K562 (cell line): ENCODE measurements at regions not wholly inside any gene's neighbourhood (a gene's known extent, or its start where the extent isn't known, plus 50 kb on each side); places are given as distances from the start of the nearest gene placed in this dataset.

Experiments used
- ATAC-seq: fragments of 200-7000 bp; cut with Tn5 transposase; 3 replicates; pipeline ENCODE4 v1.9.1; 2020; ENCODE audit warnings: moderate library complexity
- BruUV-seq: library from RNA; stranded (reverse); fragments of 400-500 nt; replicated peaks from 2 replicates; lab custom pipeline; 2021; lab: Mats Ljungman, UMichigan
- CTCF ChIA-PET: fragments of 300-600 bp; formaldehyde crosslinking; extraction: SDS; loops from one replicate; lab custom pipeline; 2021; ENCODE audit warnings: low intra/inter-chr PET ratio; lab: Yijun Ruan, JAX
- POLR2A ChIA-PET: fragments of 300-600, 350-650 bp; sonication (Branson Sonifier 250); formaldehyde crosslinking; extraction: SDS; loops from one replicate; lab custom pipeline; 2021; ENCODE audit warnings: antibody characterized with exemption, inconsistent platforms; lab: Yijun Ruan, JAX
- DNase-seq, 4 experiments: peaks; one replicate each; pipeline versions ENCODE4 v3.0.0 to v3.0.0-alpha.2; 2011 to 2018; ENCODE audit warnings: low spot score in 3 of 4, mixed read lengths in 3 of 4; ENCODE audit errors: extremely low read depth in 1 of 4
- FAIRE-seq: peaks from 2 replicates; lab custom pipeline; 2011; peaks lifted over from hg19 to GRCh38; lab: Jason Lieb, UNC
- H2AFZ ChIP-seq: 2 replicates; pipeline ENCODE4 v1.6.0; 2011; ENCODE audit warnings: low read depth, low read length, control low read depth, inconsistent platforms
- H3K27ac ChIP-seq: fragments of 200-600 bp; 3 replicates; pipeline ENCODE4 v1.8.0; 2011; ENCODE audit warnings: low read depth, mild to moderate bottlenecking, control low read depth, inconsistent platforms, low read length, moderate library complexity, mixed read lengths; ENCODE audit errors: extremely low read depth
- H3K27me3 ChIP-seq, 2 experiments: fragments of 300-600 bp in 1 of 2; 2 replicates in 1 of 2; 3 replicates in 1 of 2; pipeline versions ENCODE4 v1.6.0 to v1.8.0; 2011; ENCODE audit warnings: inconsistent platforms in 2 of 2, low read length in 2 of 2, mild to moderate bottlenecking in 1 of 2, mixed read lengths in 1 of 2, moderate library complexity in 1 of 2; ENCODE audit not compliant: control insufficient read depth in 2 of 2, insufficient read depth in 2 of 2
- H3K36me3 ChIP-seq: fragments of 300-600 bp; 3 replicates; pipeline ENCODE4 v1.8.0; 2011; ENCODE audit warnings: mild to moderate bottlenecking, low read length, inconsistent platforms; ENCODE audit not compliant: control insufficient read depth, insufficient read depth
- H3K4me1 ChIP-seq, 2 experiments: fragments of 200-600 bp in 1 of 2; replicated peaks in 1 of 2; 2 replicates in 1 of 2; 3 replicates in 1 of 2; pipeline versions ENCODE4 v1.5.1 to v1.8.0; 2011; ENCODE audit warnings: inconsistent platforms in 2 of 2, low read length in 2 of 2, mild to moderate bottlenecking in 1 of 2, mixed read lengths in 1 of 2, moderate library complexity in 1 of 2; ENCODE audit not compliant: control insufficient read depth in 2 of 2, insufficient read depth in 2 of 2
- H3K4me2 ChIP-seq: 2 replicates; pipeline ENCODE4 v1.6.1; 2011; ENCODE audit warnings: low read length, control low read depth, inconsistent platforms, mixed read lengths; ENCODE audit not compliant: insufficient read depth
- H3K4me3 ChIP-seq: fragments of 200-600 bp; sonication (generic), shearing (Covaris generic); 2 replicates; pipeline ENCODE4 v1.5.1; 2016; ENCODE audit warnings: control low read depth, inconsistent platforms
- H3K79me2 ChIP-seq: fragments of 200-600 bp; 3 replicates; pipeline ENCODE4 v1.8.0; 2011; ENCODE audit warnings: low read length, inconsistent platforms; ENCODE audit not compliant: control insufficient read depth, insufficient read depth
- H3K9ac ChIP-seq, 2 experiments: 2 replicates each; pipeline versions ENCODE4 v1.6.0 to v1.6.1; 2011; ENCODE audit warnings: low read depth in 2 of 2, low read length in 2 of 2, control low read depth in 1 of 2, inconsistent platforms in 1 of 2, mild to moderate bottlenecking in 1 of 2, mixed read lengths in 1 of 2; ENCODE audit not compliant: insufficient read depth in 1 of 2
- H3K9me1 ChIP-seq: one replicate; pipeline ENCODE4 v1.6.0; 2011; ENCODE audit warnings: inconsistent platforms, mild to moderate bottlenecking, low read length, moderate library complexity; ENCODE audit not compliant: control insufficient read depth, insufficient read depth
- H3K9me3 ChIP-seq: replicated peaks from 2 replicates; pipeline ENCODE4 v1.5.1; 2011; ENCODE audit warnings: low read depth, low read length, inconsistent platforms; ENCODE audit not compliant: control insufficient read depth, insufficient read depth
- H4K20me1 ChIP-seq: replicated peaks from 2 replicates; pipeline ENCODE4 v1.6.1; 2011; ENCODE audit warnings: low read length, inconsistent platforms, mixed read lengths; ENCODE audit not compliant: control insufficient read depth, insufficient read depth
- E2F8 ChIP-seq: fragments of 450-650 bp; IDR thresholded peaks from 2 replicates; pipeline ENCODE4 v1.7.1; 2018; ENCODE audit warnings: mild to moderate bottlenecking, low read depth; ENCODE audit not compliant: partially characterized antibody
- HLTF ChIP-seq: fragments of 450-650 bp; IDR thresholded peaks from 2 replicates; pipeline ENCODE4 v1.6.1; 2016
- MAFG ChIP-seq: fragments of 450-650 bp; conservative IDR thresholded peaks from 2 replicates; pipeline ENCODE4 v1.6.1; 2016; ENCODE audit warnings: missing genetic modification characterization, missing compliant biosample characterization
- MBD2 ChIP-seq: sonication (generic); IDR thresholded peaks from 2 replicates; pipeline ENCODE4 v1.6.1; 2016; ENCODE audit warnings: low read depth, borderline replicate concordance
- SP1 ChIP-seq: sonication (generic); formaldehyde crosslinking; IDR thresholded peaks from 2 replicates; pipeline ENCODE4 v1.8.1; 2022; ENCODE audit warnings: mild to moderate bottlenecking, missing genetic modification reagents
- SRSF7 ChIP-seq: fragments of 200-400 bp; formaldehyde crosslinking; optimal IDR thresholded peaks from 2 replicates; pipeline ENCODE3; 2017; ENCODE audit warnings: mild to moderate bottlenecking, low read depth, low read length
- STAG1 ChIP-seq: sonication (generic); formaldehyde crosslinking; IDR thresholded peaks from 2 replicates; pipeline ENCODE4 v1.5.0; 2020; ENCODE audit warnings: missing genetic modification reagents, borderline replicate concordance
- TRIM24 ChIP-seq, 2 experiments: fragments of 450-650 bp; IDR thresholded peaks; 2 replicates each; pipeline ENCODE4 v1.6.1; 2016
- ZNF445 ChIP-seq: fragments of 250-450 bp; sonication (Bioruptor Pico); IDR thresholded peaks from 2 replicates; pipeline ENCODE4 v1.4.0; 2020; ENCODE audit warnings: low read depth, mild to moderate bottlenecking, moderate library complexity
- ZNF586 ChIP-seq: fragments of 450-650 bp; formaldehyde crosslinking; conservative IDR thresholded peaks from 2 replicates; pipeline ENCODE4 v1.4.0; 2020; ENCODE audit warnings: mild to moderate bottlenecking, moderate library complexity
- ZNF655 ChIP-seq: fragments of 250-450 bp; sonication (Bioruptor Pico); IDR thresholded peaks from 2 replicates; pipeline ENCODE4 v1.5.0; 2021
- whole genome bisulfite sequencing: fragments of 100-300 bp; shearing (Covaris generic); methylation state at CpG from one replicate; pipeline ENCODE4 v1.1.6; 2016; ENCODE audit warnings: low coverage, mixed read lengths; ENCODE audit not compliant: insufficient coverage; ENCODE audit errors: missing lambda C conversion rate; 5-methylcytosine and 5-hydroxymethylcytosine counted together
- in situ Hi-C: fragments of 300-500 bp; cut with MboI; formaldehyde crosslinking; loops from 4 replicates; pipeline ENCODE4 v1.15.0; 2018; ENCODE audit warnings: inconsistent platforms, mixed read lengths
- intact Hi-C: fragments of 100-400 bp; cut with micrococcal nuclease; formaldehyde crosslinking; loops from 2 replicates; pipeline ENCODE4 v1.14.2; 2022
- TF ChIP-seq, protein P1 (sequence below): fragments of 450-650 bp; formaldehyde crosslinking; IDR thresholded peaks from 2 replicates; pipeline ENCODE4 v1.4.0; 2020; ENCODE audit warnings: mild to moderate bottlenecking, moderate library complexity
- TF ChIP-seq, protein P2 (sequence below): fragments of 250-450 bp; sonication (Bioruptor Pico); IDR thresholded peaks from 2 replicates; pipeline ENCODE4 v1.5.0; 2021; ENCODE audit warnings: mild to moderate bottlenecking, borderline replicate concordance

DNA sequence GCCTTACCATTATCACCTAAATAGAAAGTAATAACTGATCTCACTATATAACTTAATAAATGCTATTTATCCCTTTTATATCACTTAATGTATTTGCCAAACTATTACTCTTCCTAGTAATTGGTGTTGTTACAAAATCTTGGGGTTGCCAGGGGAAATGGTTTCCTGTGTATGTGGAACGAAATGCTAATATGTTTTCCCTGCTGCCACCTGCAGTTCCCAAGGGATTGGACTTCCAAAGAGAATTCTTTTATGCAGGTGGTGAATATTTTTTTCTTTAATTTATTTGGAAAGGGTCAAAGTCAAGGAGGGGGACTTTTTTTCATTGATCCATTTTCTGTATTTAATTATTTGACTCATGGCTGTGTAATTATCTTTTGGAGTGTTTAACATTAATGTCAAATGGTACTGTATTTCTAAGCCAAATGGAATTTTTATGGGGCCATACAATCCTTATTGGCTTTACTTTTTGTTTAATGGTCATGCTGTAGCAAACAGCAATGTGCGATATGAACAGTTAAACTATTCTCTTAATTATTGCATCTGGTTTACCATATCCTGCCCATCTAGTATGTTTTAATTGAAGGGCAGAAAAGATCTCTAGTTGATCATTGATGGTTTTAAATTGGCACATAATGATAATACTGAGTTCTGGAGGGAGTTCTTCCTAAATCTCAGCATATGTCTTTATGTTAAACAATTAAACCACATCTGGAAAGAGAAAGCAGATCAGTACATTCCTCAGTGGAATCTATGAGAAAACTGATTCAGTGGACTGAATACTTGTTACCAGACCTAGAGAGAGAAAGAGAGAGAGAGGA lies 486.3 kb downstream of the TTLL7 start:
- Histone ChIP-seq H3K27me3 (no peaks in the 10 kb centered on the region), H2AFZ (no peak overlapping the region), H3K9me1 (no peaks in the 10 kb centered on the region), H3K36me3 (no peaks in the 10 kb centered on the region), H3K79me2 (no peaks in the 10 kb centered on the region), H4K20me1 (no peaks in the 10 kb centered on the region), H3K9me3 (no peaks in the 10 kb centered on the region; the same call in 1 of the 2 replicates), H3K9ac (no peak overlapping the region), H3K4me2 (no peak overlapping the region), H3K27ac (no peak overlapping the region), H3K4me3 (no peak overlapping the region), H3K4me1 (no peaks in the 10 kb centered on the region)
- no peak for FAIRE-seq
- in situ Hi-C loops: no loop called here
- WGBS: 0% methylated on average over 2 of the region's 2 CpGs
- ChIA-PET CTCF (no interaction called here), POLR2A (no interaction called here)
- no peak for DNase-seq
- BruUV-seq: no TSS peak
- no peak for ATAC-seq
- intact Hi-C loops: no loop called here
- no peak for TF ChIP-seq E2F8
- TF ChIP-seq HLTF: no peak
- no peak for TF ChIP-seq STAG1
- TF ChIP-seq SP1: no peak
- TF ChIP-seq, protein P1, sequence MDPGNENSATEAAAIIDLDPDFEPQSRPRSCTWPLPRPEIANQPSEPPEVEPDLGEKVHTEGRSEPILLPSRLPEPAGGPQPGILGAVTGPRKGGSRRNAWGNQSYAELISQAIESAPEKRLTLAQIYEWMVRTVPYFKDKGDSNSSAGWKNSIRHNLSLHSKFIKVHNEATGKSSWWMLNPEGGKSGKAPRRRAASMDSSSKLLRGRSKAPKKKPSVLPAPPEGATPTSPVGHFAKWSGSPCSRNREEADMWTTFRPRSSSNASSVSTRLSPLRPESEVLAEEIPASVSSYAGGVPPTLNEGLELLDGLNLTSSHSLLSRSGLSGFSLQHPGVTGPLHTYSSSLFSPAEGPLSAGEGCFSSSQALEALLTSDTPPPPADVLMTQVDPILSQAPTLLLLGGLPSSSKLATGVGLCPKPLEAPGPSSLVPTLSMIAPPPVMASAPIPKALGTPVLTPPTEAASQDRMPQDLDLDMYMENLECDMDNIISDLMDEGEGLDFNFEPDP: no peak
- no peak for TF ChIP-seq ZNF655 (CRISPR knock-in tag)
- no peak for TF ChIP-seq ZNF445 (CRISPR knock-in tag)
- no peak for TF ChIP-seq SRSF7
- TF ChIP-seq TRIM24 (IDR thresholded peaks at IDR 0.05): no peak
- no peak for TF ChIP-seq MBD2
- no peak for TF ChIP-seq MAFG (tag)
- TF ChIP-seq, protein P2, sequence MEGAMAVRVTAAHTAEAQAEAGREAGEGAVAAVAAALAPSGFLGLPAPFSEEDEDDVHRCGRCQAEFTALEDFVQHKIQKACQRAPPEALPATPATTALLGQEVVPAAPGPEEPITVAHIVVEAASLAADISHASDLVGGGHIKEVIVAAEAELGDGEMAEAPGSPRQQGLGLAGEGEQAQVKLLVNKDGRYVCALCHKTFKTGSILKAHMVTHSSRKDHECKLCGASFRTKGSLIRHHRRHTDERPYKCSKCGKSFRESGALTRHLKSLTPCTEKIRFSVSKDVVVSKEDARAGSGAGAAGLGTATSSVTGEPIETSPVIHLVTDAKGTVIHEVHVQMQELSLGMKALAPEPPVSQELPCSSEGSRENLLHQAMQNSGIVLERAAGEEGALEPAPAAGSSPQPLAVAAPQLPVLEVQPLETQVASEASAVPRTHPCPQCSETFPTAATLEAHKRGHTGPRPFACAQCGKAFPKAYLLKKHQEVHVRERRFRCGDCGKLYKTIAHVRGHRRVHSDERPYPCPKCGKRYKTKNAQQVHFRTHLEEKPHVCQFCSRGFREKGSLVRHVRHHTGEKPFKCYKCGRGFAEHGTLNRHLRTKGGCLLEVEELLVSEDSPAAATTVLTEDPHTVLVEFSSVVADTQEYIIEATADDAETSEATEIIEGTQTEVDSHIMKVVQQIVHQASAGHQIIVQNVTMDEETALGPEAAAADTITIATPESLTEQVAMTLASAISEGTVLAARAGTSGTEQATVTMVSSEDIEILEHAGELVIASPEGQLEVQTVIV: no peak
- no peak for TF ChIP-seq ZNF586 (CRISPR knock-in tag)
